HG03575 (cell line): ENCODE measurements at regions not wholly inside any gene's neighbourhood (a gene's known extent, or its start where the extent isn't known, plus 50 kb on each side); places are given as distances from the start of the nearest gene placed in this dataset.

Experiments
- ATAC-seq: cut with Tn5 transposase; IDR thresholded peaks from one replicate; pipeline ENCODE4 v1.9.1; 2021; ENCODE audit not compliant: unreplicated experiment, insufficient number of reproducible peaks, low FRiP score; ENCODE audit errors: extremely low read depth

DNA sequence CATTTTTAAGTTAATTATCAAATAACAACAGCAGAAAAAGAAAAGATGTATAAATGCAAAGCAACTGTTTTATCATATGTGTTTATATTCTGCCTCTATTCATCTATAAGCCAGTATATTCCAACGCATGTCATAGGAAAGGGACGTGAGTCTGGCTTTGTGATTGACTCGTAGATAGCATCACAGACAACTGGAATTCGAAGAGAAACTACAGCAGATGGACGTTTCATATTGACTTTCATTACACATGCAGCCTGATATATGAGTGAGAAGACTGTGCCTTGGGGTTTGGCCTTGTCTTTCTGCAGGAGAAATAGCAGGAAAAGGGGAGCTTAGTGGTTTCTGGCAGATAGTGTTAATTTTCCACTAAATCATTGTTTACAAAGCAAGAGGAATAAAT lies 1111.9 kb downstream of the MAT2B start:
- ATAC-seq = no peak

DNA sequence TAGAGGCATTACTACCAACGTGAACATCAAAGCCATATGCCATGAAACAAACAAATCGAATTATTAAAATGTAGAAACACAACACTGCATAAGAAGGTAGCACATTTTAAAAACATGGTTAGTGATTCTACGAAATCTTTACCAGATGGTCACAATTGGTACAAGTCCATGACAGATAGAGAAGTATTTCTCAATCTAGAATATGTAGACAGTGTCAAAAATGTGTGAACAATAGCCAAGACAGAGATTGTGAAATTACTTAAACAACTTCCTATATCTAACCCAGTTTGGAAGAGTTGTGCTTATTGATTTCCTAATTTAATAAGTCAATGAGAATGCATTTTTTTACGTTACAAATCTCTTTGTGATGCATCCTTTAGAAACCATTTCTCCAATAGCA lies 1121.6 kb downstream of the MAT2B start:
- ATAC-seq = no peak

DNA sequence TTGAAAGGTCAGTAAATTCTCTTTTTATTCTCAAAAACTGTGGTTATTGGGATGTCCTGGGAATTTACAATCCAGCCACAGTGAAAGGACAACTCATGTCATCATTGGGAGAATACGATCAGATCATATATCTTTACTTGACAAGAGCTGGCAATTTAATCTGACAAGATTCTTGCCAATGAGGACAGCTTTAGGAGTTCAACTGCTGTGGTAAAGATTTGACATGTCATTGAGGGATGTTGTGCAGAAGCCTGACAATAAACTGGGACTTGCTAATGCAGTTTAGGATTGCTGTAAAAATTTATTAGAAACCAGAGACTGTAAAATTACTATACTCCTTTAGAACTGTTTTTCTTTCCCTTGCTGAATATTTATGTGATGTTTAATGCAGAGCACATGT lies 1131.0 kb downstream of the MAT2B start:
- ATAC-seq = no peak

DNA sequence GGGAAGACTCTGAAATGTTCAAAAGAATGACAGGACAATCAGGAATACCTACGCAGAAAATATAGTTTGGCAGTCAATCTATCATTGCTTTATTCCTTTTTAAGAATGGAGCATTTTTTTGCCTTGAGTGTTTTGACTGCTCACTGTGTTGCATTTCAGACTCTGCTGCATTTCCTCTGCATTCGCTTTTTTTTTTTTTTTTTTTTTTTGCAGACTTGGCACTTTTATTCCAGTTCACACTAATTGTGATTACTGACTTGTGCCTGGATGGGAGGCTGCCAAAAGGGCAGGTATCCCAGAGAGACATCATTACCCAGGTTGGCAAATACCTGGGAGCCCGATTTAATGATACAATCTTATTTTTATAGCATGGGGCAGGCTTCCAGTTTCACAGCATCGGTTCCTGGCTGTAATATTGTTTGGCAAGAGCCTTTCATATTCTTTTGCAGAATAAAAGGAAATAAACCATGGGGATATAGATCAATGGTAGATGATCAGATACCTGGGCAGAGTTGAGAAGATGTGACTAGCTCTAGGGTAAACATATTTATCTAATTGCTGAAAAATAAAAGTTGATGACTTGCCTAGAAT lies 1132.6 kb downstream of the MAT2B start:
- no peak for ATAC-seq

DNA sequence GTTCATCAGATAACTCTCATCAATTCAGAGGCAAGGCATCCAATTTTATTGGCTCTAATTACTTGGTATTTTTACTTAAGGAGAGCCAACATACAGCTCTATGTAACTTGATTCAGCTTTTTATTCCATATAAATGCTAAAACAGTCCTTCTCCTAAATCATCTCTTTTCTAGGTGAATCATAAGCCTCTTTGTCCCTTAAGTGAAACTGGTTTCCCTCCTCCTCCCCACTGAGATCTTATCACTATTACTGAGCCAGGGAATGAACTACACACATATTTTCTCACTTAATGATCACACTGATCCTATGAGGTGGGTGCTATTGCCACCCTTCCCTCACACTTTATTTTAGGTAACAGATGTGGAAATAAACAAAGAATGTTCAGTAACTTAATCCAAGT lies 1143.8 kb downstream of the MAT2B start:
- no peak for ATAC-seq

DNA sequence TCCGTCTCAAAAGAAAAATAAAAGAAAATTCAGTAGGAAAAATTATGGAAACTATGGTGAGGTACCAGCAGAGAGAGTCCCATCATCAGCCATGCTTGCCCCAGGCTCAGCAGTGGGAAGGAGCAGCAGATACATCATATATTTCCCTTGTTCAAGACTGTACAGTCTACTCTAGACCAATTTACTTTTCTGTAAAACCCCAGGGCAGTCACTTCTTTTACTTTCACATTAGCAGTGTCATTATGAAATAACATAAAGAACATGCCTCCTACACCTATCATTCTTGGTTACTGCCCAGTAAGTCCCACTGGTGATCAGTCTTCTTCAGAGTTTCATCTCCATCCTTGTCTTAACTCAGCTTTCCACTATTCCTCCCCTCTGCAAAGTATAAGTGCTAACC lies 1145.0 kb downstream of the MAT2B start:
- ATAC-seq = no peak

DNA sequence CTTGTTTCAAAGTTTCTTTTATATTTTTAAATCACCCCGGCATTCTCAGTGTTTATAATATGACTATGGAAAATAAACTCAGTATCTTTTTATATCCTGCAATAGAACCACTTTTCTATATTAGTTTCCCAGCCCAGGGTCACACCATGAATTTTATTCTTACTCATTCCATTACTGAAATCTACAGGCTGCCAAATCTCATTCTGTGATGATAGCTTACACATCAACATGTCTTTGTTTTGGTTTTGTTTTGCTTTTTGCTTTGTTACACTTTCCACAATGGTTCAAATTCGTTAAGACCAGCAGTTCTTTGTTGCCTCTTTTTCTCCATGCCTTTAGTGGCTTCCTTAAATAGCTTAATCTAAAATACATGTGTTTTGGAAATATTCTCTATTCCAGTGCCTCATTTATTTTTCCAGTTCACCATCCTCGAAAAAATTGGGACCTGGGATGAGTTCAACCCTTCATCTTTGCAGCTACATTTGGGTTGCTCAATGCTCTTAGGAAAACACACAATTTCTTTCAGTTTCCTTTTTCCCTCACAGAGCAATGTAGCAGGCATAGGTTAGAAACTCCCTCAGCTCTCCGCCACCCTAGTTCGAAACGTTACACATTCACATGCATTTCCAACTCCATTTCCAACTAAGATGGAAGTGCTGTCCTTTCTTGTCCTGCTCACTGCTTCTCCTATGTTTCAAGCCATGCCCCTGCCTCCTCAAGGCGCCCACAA lies 1146.3 kb downstream of the MAT2B start:
- no peak for ATAC-seq

DNA sequence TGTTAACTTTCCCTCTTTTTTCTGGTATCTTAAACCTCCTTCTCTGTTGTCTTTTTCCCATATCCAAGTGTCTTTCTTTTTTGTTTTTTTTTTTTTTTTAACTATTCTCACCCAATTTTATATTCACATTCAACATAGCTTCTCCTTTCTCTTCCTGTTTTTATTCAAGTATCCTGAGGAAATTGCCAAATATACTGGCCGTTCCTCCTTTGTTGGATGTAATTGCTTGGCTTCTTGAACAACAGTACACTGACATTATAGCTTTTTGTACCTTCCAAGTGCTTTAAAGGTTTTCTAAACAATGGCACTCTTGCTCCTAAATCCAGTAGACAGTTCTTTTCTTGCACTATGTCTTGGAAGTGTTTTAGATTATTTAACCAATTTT lies 1146.8 kb downstream of the MAT2B start:
- no peak for ATAC-seq

DNA sequence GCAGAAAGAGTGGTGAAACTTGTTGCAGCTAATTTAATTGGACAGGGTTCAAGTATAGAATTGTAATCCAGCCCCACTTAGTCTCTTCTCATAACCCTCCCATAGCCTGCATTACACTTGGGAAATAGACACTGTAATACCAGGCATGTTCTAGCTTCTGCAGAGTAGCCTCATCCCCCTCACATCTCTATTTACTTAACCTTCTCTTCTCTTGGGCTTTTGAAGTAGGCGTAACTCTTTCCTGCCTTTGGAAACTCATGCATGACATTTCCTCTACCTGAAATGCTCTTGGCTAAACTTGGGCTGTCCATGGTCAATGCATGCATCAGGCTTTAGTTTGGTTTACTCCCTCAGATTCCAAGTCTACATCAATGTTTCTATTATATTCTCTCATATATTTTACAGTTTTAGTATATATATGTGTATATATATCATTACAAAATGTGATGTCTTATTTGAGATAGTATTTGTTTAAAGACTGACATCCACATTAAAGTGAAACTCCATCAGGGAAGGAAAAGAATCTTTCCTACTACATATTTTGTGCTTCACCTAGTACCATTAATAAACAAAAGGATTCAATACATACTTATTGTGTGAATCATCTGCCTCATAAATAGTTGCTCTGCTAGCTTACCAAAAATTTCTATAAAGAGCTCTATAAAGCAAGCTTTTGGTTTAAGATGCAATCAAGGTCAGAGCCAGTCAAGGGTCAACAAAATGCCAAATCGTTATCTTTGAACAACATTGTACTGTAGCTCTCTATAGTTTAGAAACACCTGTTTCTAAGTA lies 1158.0 kb downstream of the MAT2B start:
- ATAC-seq = no peak

DNA sequence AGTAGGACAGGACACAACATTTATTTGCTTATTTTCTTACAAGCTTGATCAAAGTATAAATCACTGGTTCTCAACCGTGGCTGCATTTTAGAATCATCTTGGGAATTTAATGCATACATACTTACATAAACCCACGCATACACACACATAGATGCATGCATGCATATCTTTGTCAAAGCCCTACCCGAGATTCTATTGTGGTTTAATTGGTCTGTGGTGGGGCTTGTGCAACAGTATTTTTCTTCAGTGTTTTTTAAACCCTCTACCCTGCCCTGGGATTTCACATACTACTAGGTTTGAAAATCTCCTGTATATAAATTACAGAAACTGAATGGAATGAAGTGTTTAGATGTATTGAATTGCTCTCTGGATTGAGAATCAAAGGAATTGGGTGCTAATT lies 1166.2 kb downstream of the MAT2B start:
- ATAC-seq = no peak

DNA sequence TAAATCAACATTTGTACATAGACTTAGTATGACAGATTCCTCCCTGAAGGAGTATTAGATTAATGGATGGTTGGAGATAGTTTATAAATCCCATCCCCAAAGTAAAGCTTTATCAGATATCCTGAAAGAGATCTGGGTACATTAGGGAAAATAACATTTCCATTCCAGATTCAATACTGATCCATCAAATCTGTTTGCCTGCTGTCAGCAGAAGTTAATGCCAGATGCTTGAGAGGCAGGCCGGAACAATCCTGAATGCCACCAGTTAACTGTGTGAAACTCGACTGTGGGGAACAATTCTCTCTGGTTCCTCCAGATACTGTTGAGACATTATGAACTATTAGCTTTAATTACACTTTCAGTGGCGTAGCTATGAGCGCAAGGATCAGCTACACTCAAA lies 1166.8 kb downstream of the MAT2B start:
- no peak for ATAC-seq

DNA sequence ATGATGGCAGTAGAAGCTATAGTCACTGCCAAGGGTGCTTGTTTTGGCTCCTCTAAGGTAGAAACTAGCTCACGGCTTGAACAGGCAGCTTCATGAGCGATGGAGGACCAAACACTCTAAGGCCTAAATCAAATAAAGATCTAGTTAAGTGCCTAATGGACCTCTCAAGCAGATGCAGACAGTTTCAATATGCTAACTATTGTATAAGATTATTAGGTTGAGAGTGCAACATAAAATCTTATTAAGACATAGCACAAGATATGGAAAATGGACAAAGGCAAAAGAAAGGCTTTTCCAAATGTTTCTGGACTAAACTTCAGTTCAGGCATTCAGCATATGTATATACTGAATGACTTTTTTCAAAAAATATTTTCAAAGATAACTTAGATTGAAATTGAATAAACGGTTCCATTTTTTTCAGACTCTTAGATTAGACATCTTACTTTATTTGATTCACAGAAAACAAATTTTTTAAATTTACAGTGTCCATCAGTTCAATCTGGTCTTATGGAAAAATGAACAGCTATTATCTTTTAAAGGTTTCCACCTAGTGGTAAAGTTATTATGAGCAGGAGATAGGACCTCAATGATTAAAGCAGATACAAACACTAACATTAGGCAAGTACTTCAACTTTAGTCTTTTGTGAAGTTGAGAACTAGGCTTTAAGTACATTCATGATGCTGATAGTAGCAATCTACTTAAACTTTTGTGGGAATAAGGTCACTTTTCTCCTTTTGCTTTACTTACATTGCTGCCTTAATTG lies 1167.7 kb downstream of the MAT2B start:
- ATAC-seq = no peak

DNA sequence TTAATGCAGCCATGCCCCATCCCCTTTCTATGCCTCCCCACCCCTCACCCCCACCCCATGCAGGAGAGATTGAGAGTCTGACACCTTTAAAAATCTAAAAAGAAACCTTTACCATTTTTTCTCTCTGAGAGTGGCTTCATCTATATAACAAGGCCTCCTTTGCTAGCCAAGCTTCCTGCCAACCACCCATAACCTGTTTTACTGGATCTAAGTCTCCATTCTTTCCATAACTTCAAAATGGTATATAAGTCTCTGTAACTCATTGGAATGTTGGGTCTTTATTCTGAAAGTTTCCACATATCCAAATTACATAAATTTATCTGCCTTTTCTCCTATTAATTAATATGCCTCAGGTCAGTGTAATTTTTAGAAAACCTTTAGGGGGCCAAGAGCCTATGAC lies 1174.0 kb downstream of the MAT2B start:
- ATAC-seq = no peak

DNA sequence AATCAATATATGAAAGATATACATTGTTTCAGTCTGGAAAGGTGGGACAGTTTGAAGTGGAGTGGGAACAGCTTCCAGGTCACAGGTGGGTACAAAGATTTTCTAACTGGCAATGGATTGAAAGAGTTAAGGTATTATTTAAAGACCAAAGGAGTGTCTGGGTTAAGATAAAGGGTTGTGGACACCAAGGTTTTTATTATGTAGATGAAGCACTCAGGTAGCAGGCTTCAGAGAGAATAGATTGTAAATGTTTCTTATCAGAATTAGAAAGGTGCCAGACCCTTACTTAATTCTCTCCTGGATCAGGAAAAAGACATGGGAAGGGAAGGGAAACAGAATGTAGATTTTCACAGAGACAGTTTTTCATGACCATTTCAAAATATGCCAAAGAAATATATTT lies 1174.8 kb downstream of the MAT2B start:
- no peak for ATAC-seq

DNA sequence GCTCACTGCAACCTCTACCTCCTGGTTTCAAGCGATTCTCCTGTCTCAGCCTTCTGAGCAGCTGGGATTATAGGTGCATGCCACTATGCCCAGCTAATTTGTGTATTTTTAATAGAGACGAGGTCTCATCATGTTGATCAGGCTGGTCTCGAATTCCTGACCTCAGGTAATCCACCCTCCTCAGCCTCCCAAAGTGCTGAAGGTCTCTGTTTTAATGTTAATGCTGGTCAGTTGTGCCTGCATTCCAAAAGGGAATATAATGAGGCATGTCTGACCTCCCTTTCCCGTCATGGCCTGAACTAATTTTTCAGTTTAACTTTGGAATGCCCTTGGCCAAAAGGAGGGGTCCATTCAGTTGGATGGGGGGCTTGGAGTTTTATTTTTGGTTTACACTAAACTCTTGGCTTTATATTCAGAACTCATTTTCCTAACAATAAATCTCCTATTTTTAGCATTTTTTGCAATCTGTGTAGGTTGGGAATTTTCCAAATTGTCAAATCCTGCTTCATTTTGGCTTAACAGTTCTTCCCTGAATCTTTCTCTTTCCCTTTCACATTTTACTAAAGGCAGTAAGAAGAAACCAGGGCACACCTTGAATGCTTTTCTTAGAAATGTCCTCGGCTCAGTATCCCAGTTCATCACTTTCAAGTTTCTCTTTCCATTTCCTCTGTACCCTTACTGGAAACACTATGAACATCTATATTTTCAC lies 1175.5 kb downstream of the MAT2B start:
- ATAC-seq = no peak

DNA sequence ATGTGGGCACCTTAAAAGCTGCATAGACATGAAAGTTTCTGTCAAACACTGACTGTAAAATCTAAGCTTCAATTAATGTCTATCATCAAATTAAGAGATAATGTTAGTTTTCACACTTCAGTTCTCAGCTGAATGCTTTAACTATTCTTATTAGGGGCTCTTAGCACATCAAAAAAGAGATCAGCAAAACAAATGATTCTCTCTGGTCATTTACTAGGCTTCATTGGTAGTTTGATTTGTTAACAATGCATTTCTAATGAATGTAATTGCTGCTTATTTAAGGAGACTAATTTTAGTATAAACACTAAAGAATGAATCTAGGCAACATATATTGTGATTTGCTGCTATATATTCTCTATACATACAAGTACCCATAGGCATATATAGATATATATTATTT lies 1182.0 kb downstream of the MAT2B start:
- ATAC-seq = no peak

DNA sequence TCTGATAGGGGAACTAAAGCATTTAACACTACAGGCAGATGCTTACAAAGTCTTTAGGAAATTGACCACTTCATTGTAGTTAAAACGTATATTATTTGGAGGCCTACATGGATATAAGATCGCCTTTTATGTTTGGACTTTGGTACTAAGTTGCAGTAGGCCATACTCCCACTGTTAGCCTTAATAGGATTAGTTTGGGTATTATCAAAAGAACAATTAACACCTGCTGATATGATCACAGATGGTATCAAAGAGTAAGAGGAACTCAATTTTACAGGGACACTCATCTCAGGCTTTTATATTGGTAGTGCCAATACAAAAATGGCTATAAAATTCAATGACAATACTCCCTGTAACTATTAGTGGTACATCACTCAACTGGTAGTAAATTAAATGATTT lies 1183.0 kb downstream of the MAT2B start:
- no peak for ATAC-seq

DNA sequence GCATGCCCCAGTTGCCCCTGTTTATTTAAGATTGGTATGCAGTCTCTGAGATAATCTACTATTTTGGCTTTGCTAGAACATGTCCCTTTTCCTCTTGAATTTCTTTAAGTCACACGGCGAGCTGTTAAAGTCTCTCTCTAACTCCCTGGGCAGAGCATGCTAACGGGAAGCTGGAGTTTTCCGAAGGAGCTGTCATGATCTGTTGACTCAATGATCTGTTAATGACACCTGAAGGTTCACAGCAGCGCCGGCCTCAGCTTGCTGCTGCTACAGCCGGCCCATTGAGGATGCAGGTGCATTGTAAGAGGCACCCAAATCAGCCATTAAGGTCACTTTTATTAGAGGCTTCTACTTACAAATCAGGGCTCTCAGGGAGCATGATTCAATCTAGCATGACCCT lies 1203.4 kb downstream of the MAT2B start:
- ATAC-seq = no peak

DNA sequence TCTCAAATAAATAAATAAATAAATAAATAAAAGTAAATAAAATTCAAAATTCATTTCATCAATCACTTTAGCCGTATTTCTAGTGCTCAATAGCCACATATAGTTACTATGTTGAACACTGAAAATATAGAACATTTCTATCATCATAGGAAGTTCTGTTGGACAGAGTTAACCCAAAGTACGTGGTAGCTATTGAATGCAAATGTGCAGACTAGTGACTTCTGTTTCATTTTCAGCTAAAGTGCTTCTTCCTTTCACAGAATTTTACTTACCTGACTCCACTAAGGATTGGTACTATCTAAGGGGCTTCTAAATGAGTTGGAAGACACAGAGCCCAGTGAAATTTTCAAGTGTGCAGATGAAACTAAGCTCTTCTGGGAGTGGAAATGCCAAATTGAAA lies 1208.3 kb downstream of the MAT2B start:
- no peak for ATAC-seq
